ENCODE measurements at regions not wholly inside any gene's neighbourhood (a gene's known extent, or its start where the extent isn't known, plus 50 kb on each side); places are given as distances from the start of the nearest gene placed in this dataset.

- DNase-seq (ENCODE audit: low read depth, low spot score) (no peak), ATAC-seq (no peak)
- intact Hi-C loops (cut with micrococcal nuclease; ENCODE audit: unreplicated experiment): no loop called here
- Histone ChIP-seq H3K27ac (ENCODE audit: low read length) (no peak overlapping the region), H3K9me3 (ENCODE audit: control insufficient read depth, insufficient read depth, low read depth, low read length) (no peaks in the 10 kb centered on the region), H3K27me3 (ENCODE audit: control insufficient read depth, insufficient read depth, low read length) (no peaks in the 10 kb centered on the region; the same call in 1 of the 2 replicates), H3K4me3 (ENCODE audit: low read depth in 2 of 2, low read length in 2 of 2) (no peak overlapping the region), H3K36me3 (ENCODE audit: control insufficient read depth, insufficient read depth, low read length) (no peaks in the 10 kb centered on the region), H3K4me1 (ENCODE audit: control insufficient read depth, insufficient read depth, low read length) (no peaks in the 10 kb centered on the region)
- no TSS peak for BruUV-seq (replicated peaks)
- in situ Hi-C loops (cut with HindIII; ENCODE audit: low pct_unique_long_range_greater_than_20kb, low sequenced_read_pairs): no loop called here
- CTCF ChIA-PET: no interaction called here
- TF ChIP-seq SIN3A (IDR thresholded peaks at IDR 0.05; ENCODE audit: borderline replicate concordance, insufficient read depth, low read depth, low read length): no peak
- TF ChIP-seq CTCF (IDR thresholded peaks at IDR 0.05): no peak
- no peak for TF ChIP-seq POLR2AphosphoS5 (IDR thresholded peaks at IDR 0.05; ENCODE audit: low read depth, low read length)
- no peak for TF ChIP-seq TCF7L2 (IDR thresholded peaks at IDR 0.05; ENCODE audit: low read depth, low read length)
- TF ChIP-seq REST (IDR thresholded peaks at IDR 0.05; ENCODE audit: insufficient read depth in 1 of 2, low read depth in 2 of 2, low read length in 1 of 2): no peak
- POLR2A ChIA-PET: no interaction called here
Observed at GRCh38 chr22:48140261-48140813, 1377.9 kb downstream of the TBC1D22A start.

- Histone ChIP-seq H3K9me3 (ENCODE audit: control insufficient read depth, insufficient read depth, low read depth, low read length) (no peaks in the 10 kb centered on the region), H3K4me1 (ENCODE audit: control insufficient read depth, insufficient read depth, low read length) (no peaks in the 10 kb centered on the region), H3K36me3 (ENCODE audit: control insufficient read depth, insufficient read depth, low read length) (no peaks in the 10 kb centered on the region), H3K4me3 (ENCODE audit: low read depth in 2 of 2, low read length in 2 of 2) (no peak overlapping the region), H3K27me3 (ENCODE audit: control insufficient read depth, insufficient read depth, low read length) (no peaks in the 10 kb centered on the region; the same call in 1 of the 2 replicates), H3K27ac (ENCODE audit: low read length) (no peak overlapping the region)
- no peak for TF ChIP-seq TCF7L2 (IDR thresholded peaks at IDR 0.05; ENCODE audit: low read depth, low read length)
- TF ChIP-seq POLR2AphosphoS5 (IDR thresholded peaks at IDR 0.05; ENCODE audit: low read depth, low read length): no peak
- TF ChIP-seq SIN3A (IDR thresholded peaks at IDR 0.05; ENCODE audit: borderline replicate concordance, insufficient read depth, low read depth, low read length): no peak
- TF ChIP-seq REST (IDR thresholded peaks at IDR 0.05; ENCODE audit: insufficient read depth in 1 of 2, low read depth in 2 of 2, low read length in 1 of 2): no peak
- no peak for TF ChIP-seq CTCF (IDR thresholded peaks at IDR 0.05)
- ATAC-seq: no peak
- intact Hi-C loops (cut with micrococcal nuclease; ENCODE audit: unreplicated experiment): no loop called here
- DNase-seq (ENCODE audit: low read depth, low spot score): no peak
- no TSS peak for BruUV-seq (replicated peaks)
- in situ Hi-C loops (cut with HindIII; ENCODE audit: low pct_unique_long_range_greater_than_20kb, low sequenced_read_pairs): no loop called here
- ChIA-PET POLR2A (no interaction called here), CTCF (no interaction called here)
Observed at GRCh38 chr22:48139776-48140175, 1377.3 kb downstream of the TBC1D22A start.

Data from Panc1 (cell line).